Epidermal melanocyte (primary cell): ENCODE measurements at regions not wholly inside any gene's neighbourhood (a gene's known extent, or its start where the extent isn't known, plus 50 kb on each side); places are given as distances from the start of the nearest gene placed in this dataset.

Source experiments
- DNase-seq: peaks from one replicate; pipeline ENCODE4 v3.0.0; 2011; ENCODE audit warnings: low spot score; ENCODE audit not compliant: insufficient read length

- DNase-seq, result no peak
Observed at GRCh38 chr14:71322655-71323250, 415.5 kb downstream of the PCNX1 start.

DNA sequence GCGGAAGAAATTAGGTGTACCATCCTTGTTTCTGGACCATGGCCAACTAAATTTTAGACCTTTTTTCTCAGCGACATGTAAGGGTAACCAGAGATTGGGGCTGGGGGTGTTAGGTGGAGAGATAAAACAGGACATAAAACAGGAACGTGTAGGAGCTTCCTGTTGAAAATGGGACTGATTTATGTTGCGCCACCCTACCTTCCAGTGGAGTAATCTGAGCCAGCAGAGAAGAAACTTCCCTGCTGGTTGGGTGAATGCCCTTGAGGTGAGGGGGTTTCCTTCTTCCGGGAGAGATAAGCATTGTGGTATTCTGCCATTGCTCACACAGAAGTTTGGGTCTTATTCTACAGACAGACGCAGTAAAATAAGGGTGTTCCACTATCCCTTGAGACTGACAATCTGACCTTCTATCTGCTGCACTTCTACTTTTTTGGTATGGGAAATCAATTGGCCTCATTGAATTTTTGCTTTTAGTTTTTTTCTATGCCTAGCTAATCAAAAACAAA is 417.6 kb downstream of the PCNX1 start:
- no peak for DNase-seq

DNA sequence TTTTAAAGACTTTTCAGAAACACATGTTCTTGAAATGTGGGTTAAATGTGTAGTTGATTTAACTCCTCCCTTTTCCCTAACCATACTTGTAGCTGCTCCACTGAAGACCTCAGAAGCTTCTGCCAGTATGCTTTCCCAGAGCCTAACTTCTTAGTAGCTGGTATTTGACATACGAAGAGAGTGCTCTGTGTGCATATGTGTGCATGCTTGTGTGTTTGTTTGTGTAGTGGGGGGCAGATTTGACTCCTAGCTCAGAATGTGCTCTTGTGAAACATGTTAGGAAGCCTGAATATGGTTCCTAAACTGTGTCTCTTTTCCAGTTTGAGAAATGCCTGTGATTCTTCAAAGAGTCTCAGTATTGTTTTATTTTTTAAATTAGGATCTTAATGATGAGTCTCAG is 420.4 kb downstream of the PCNX1 start:
- no peak for DNase-seq

DNA sequence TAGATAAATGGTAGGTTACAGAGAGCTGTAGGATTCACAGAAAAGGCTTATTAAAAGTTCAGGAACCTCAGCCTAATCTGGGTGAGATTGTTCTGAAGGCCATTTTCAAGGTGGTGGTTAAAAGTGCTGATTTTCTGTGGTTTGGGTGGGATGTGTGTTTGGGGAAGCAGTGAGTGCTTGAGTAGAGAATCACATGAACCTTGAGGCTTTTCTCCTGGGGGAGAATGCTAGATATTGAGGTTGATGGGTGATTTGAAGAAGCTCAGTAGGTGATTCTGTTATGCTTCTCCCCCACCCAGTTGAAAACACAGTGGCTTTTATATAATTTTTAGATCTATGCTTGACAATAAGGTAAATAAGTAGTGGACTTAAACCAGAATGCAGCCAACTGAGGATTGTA is 420.9 kb downstream of the PCNX1 start:
- no peak for DNase-seq

- DNase-seq, result no peak
Observed at GRCh38 chr14:71328954-71329353, 421.7 kb downstream of the PCNX1 start.

DNA sequence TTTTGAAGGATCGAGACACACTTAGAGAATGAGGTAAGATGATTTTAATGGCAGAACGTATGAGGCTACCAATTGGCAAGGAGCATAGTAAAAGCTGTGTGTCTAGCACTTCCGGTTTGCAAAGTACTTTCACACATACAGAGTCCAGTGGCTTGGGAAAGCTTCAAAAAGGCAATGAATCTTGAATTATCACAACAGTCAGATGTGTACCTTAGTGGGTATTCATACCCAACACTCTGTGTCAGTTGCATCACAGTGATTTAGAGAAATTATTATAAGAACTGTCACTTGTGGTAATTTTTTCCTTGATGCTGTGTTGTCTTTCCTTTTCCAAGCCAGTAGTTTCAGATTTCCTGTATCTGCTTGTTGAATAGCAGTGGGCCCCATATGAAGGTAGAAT is 424.1 kb downstream of the PCNX1 start:
- no peak for DNase-seq

DNA sequence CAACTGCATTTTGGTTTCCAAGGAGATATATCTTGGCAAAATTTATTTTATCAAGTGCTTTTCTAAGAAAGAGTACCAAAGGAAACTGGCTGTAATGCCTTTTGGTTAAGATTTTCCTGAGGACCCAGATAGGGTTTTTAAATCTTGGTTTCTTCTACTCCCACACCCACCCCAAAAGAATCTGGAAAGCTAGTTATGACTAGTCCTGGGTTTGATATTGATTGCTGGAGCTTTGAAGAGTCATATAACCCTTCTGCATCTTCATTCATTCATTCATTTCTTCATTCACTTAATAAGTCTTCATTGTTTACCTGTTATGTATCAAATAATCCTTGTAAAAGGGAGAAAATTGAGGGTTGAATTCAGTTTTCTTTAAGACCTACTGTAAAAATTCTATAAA is 425.2 kb downstream of the PCNX1 start:
- no peak for DNase-seq

GRCh38 chr14:71333705-71334104 is 426.4 kb downstream of the PCNX1 start:
- DNase-seq, result no peak

DNA sequence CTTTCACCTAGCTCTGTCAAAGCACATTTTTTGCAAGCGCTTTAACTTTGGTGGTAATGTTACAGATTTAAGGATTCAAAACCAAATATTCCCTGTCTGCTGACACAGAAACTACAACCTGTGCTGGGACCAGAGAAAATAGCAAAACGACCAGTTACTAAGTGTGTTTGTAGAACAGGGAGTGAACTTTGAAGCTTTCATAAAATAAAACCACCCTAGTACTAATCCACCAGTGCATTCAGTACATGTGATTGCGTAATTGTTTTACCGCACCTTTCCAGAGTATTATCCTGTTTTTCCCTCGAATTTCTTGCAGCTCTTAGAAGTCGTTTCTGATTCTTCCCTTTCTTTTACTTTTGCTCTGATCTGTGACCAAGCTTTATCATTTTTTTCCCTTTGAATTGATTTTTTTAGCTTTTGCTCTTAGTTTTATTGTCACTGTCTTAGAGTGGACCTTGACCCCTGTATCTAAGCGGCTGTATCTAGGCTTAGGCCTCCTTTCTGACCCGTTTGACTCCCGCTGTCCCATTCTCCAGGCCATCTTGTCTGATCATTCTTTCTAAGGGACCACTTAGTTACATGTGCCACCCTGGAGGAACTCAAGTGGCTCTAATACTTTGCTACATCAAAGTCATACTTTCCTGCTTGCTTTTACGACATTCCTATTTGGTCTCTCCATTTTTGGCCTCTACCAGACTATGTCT is 429.4 kb downstream of the PCNX1 start:
- no peak for DNase-seq

GRCh38 chr14:71338153-71338552 is 430.9 kb downstream of the PCNX1 start:
- DNase-seq, result no peak

DNA sequence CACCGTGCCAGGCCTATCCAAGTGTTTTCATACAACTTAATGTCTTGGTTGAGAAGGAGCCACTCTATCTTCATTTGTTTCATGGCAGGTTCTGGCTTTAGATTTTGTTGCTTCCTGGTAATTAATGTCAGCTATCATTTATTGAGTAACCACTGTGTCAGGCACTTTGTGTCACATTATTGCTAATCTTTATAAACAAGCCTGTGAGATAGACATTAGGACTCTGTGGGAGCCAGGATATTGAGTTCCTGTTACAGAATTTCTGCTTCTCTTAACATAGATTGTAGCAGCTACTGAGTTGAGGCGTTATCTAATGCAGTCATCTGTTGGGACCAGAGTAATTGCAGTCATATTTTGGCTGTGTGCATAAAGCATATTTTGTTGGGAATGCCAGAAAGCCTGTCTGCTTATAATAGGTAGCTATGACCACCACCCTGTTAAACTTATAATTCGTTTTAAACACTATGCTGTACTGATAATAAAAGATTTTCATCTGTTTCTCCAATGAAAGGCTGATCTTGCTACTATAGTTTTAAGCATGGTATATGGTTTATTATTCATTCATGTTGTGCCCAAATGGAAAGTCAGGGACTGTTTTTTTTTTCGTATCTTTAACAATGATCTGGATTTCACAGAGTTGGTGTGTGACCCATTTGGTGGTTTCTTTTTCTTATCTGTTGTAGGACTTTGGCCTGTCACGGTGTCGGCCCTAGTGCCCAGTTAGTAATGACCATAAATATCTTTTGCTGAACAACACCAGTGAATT is 432.6 kb downstream of the PCNX1 start:
- DNase-seq, result no peak

- no peak for DNase-seq
Observed at GRCh38 chr14:71341156-71341555, 433.9 kb downstream of the PCNX1 start.

DNA sequence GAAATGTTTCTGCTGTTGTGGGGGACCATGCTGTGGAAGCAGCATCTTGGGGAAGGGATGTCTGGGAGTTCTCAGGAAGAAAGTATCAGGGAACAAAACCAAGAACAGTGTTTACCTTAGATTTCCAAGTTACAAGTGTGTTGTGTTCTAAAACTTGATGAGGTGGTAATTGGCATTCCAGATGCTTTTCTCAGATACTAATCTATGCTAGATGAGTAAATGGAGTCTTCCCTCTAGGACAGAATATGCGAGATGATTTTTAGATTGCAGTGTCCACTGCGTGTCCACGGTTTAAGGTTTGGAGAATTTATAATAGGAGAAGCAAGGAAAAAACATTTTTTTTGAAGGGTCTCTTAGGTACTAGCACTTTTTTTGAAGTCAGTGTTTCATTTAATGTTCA is 436.5 kb downstream of the PCNX1 start:
- DNase-seq, result no peak

DNA sequence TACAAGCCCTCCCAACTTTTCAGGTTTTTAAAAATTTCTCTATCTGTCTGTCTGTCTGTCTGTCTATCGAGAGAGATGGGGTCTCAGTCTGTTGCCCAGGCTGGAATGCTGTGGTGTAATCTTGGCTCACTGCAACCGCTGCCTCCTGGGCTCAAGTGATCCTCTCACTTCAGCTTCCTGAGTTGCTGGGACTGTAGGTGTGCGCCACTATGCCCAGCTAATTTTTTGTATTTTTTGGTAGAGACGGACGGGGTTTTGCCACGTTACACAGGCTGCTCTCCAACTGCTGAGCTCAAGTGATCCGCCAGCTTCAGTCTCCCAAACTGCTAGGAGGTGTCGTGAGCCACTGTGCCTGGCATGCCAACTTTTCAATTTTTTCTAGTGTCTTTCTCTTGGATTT is 437.2 kb downstream of the PCNX1 start:
- DNase-seq, result no peak

DNA sequence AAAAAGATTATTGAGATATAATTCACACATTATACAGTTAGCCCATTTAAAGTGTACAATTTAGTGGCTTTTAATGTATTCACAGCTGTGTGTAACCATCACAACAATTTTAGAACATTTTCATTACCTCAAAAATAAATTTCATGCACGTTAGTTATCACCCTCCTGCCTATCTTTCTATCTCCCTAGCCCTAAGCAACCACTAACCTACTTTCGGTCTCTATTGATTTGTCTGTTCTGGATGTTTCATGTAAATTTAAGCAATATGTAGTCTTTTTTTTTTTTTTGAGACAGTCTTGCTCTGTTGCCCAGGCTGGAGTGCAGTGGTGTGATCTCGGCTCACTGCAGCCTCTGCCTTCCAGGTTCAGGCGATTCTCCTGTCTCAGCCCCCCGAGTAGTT is 439.4 kb downstream of the PCNX1 start:
- DNase-seq, result no peak

DNA sequence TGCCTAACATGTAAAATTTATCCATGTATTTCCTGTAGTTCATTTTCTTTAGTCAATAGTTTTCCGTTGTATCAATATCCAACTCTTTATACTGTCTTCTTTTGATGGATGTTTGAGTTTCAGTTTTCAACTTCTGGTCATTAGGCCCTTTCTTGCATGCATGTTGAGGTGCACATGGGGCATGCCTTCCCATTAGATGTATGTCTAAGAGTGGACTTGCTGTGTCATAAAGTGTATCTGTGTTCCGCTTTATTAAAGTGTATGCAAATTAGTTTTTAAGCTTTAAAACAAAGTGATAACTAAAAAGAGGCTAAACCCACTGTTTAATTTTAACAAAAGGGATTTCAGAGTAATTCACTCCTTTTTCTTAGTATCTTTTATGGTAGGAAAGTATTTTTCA is 441.1 kb downstream of the PCNX1 start:
- DNase-seq, result no peak

DNA sequence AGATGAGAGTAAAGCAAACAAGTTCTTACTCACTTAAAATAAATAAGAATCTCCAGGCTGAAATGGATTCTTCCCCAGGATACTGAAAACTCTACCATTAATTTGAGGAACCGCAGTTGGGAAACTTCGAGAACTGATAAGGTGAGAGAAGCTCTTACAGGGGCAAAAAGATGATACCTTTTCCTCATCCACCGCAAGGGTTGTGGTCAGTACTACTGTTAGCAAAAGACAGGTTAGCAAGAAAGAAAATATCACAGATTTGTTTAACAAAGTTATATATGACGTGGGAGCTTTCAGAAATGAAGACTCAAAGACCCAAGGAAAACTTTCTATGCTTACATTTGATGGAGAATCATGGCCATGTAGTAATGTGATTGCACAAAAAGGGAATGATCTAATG is 441.6 kb downstream of the PCNX1 start:
- no peak for DNase-seq

- no peak for DNase-seq
Observed at GRCh38 chr14:71354142-71354541, 446.9 kb downstream of the PCNX1 start.

- no peak for DNase-seq
Observed at GRCh38 chr14:71354801-71355200, 447.5 kb downstream of the PCNX1 start.

DNA sequence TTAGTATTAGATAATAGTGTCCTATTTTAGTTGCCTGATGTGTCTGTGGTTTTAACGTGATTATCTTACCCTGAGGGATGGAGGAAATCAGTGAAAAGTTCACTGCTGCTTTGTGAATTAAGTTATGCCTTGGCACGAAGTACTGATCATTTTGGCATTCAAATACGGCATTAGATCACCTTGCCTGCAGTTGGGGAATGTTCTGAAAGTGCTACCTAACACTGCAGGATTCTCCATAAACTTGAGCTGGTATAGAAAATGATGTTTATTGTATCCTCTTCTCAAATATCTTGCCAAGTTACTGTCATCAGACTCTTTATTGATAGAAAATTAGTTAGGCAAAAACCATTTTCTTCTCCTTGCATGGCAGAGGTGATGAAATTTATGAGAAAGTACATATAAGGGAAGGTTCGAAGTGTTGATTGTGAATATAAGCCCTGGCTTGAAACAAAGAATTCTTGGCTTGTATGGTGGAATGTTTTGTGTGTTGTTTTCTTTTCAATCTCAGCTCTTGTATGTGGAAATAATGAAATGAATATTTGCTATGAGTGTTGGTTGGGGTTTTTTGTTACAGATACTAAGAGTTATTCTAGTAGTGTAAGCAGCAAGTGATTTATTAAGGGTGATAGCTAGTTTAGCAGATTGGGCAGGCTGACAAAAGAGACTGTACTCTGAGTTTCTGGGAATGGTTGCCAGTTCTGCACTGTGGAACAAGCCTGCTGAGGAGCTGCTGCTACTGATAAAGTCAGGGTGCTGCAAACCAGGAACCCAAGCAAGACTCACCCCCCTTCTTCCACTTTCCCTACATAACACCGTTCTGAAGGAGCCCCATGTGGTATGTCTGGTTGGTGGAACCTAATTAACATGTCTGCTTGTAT is 448.3 kb downstream of the PCNX1 start:
- no peak for DNase-seq

GRCh38 chr14:71358209-71358931 is 451.1 kb downstream of the PCNX1 start:
- no peak for DNase-seq
